ENCODE measurements at regions not wholly inside any gene's neighbourhood (a gene's known extent, or its start where the extent isn't known, plus 50 kb on each side); places are given as distances from the start of the nearest gene placed in this dataset.

GRCh38 chr12:98388126-98388525, 127.3 kb upstream of the TMPO start:
- Histone ChIP-seq H3K36me3 (ENCODE audit: control insufficient read depth, low read depth, low read length) (no peaks in the 10 kb centered on the region), H3K4me3 (ENCODE audit: low read length) (no peak overlapping the region), H3K27ac (ENCODE audit: low read length) (no peak overlapping the region), H3K9ac (ENCODE audit: low read length) (no peak overlapping the region), H3K4me1 (ENCODE audit: control insufficient read depth, low read depth, low read length) (no peaks in the 10 kb centered on the region), H3K27me3 (ENCODE audit: control insufficient read depth, insufficient read depth, low read length) (no peaks in the 10 kb centered on the region), H3K9me3 (ENCODE audit: control insufficient read depth, low read depth, low read length) (no peaks in the 10 kb centered on the region)

- no peak overlapping the region for H3K9ac ChIP-seq (ENCODE audit: low read length)
- H3K36me3 ChIP-seq (ENCODE audit: control insufficient read depth, low read depth, low read length) = no peaks in the 10 kb centered on the region
- H3K4me1 ChIP-seq (ENCODE audit: control insufficient read depth, low read depth, low read length) = no peaks in the 10 kb centered on the region
- no peaks in the 10 kb centered on the region for H3K27me3 ChIP-seq (ENCODE audit: control insufficient read depth, insufficient read depth, low read length)
- H3K27ac ChIP-seq (ENCODE audit: low read length) = no peak overlapping the region
- no peak overlapping the region for H3K4me3 ChIP-seq (ENCODE audit: low read length)
- H3K9me3 ChIP-seq (ENCODE audit: control insufficient read depth, low read depth, low read length) = no peaks in the 10 kb centered on the region
These were observed 125.8 kb upstream of the TMPO start for GRCh38 chr12:98389593-98389992.

GRCh38 chr12:98397323-98398105, 117.9 kb upstream of the TMPO start:
- Histone ChIP-seq H3K4me3 (ENCODE audit: low read length) (peak overlapping the region; percentile 48), H3K36me3 (ENCODE audit: control insufficient read depth, low read depth, low read length) (no peaks in the 10 kb centered on the region), H3K4me1 (ENCODE audit: control insufficient read depth, low read depth, low read length) (peaks cover 21% of the 10 kb centered on the region), H3K27ac (ENCODE audit: low read length) (no peak overlapping the region), H3K9me3 (ENCODE audit: control insufficient read depth, low read depth, low read length) (no peaks in the 10 kb centered on the region), H3K27me3 (ENCODE audit: control insufficient read depth, insufficient read depth, low read length) (no peaks in the 10 kb centered on the region), H3K9ac (ENCODE audit: low read length) (no peak overlapping the region)

- Histone ChIP-seq H3K9me3 (ENCODE audit: control insufficient read depth, low read depth, low read length) (no peaks in the 10 kb centered on the region), H3K4me1 (ENCODE audit: control insufficient read depth, low read depth, low read length) (peaks cover 27% of the 10 kb centered on the region), H3K36me3 (ENCODE audit: control insufficient read depth, low read depth, low read length) (no peaks in the 10 kb centered on the region), H3K4me3 (ENCODE audit: low read length) (no peak overlapping the region), H3K27ac (ENCODE audit: low read length) (no peak overlapping the region), H3K9ac (ENCODE audit: low read length) (peak overlapping the region; percentile 7), H3K27me3 (ENCODE audit: control insufficient read depth, insufficient read depth, low read length) (no peaks in the 10 kb centered on the region)
These were observed 115.9 kb upstream of the TMPO start for GRCh38 chr12:98399532-98399931.

- Histone ChIP-seq H3K9me3 (ENCODE audit: control insufficient read depth, low read depth, low read length) (no peaks in the 10 kb centered on the region), H3K27me3 (ENCODE audit: control insufficient read depth, insufficient read depth, low read length) (no peaks in the 10 kb centered on the region), H3K4me1 (ENCODE audit: control insufficient read depth, low read depth, low read length) (peaks cover 30% of the 10 kb centered on the region), H3K36me3 (ENCODE audit: control insufficient read depth, low read depth, low read length) (no peaks in the 10 kb centered on the region), H3K27ac (ENCODE audit: low read length) (no peak overlapping the region), H3K4me3 (ENCODE audit: low read length) (no peak overlapping the region), H3K9ac (ENCODE audit: low read length) (no peak overlapping the region)
These were observed 114.0 kb upstream of the TMPO start for GRCh38 chr12:98401427-98401826.

- no peak overlapping the region for H3K27ac ChIP-seq (ENCODE audit: low read length)
These were observed 113.3 kb upstream of the TMPO start for GRCh38 chr12:98402091-98402490.

GRCh38 chr12:98402671-98403070, 112.7 kb upstream of the TMPO start:
- no peak overlapping the region for H3K4me3 ChIP-seq (ENCODE audit: low read length)
- H3K9ac ChIP-seq (ENCODE audit: low read length) = no peak overlapping the region
- no peak overlapping the region for H3K27ac ChIP-seq (ENCODE audit: low read length)
- peaks cover 26% of the 10 kb centered on the region for H3K4me1 ChIP-seq (ENCODE audit: control insufficient read depth, low read depth, low read length)
- no peaks in the 10 kb centered on the region for H3K36me3 ChIP-seq (ENCODE audit: control insufficient read depth, low read depth, low read length)
- no peaks in the 10 kb centered on the region for H3K27me3 ChIP-seq (ENCODE audit: control insufficient read depth, insufficient read depth, low read length)
- no peaks in the 10 kb centered on the region for H3K9me3 ChIP-seq (ENCODE audit: control insufficient read depth, low read depth, low read length)

More at GRCh38 chr12:98402091-98402490, 113.3 kb upstream of the TMPO start:
- Histone ChIP-seq H3K9me3 (ENCODE audit: control insufficient read depth, low read depth, low read length) (no peaks in the 10 kb centered on the region), H3K4me1 (ENCODE audit: control insufficient read depth, low read depth, low read length) (peaks cover 28% of the 10 kb centered on the region), H3K9ac (ENCODE audit: low read length) (no peak overlapping the region), H3K27me3 (ENCODE audit: control insufficient read depth, insufficient read depth, low read length) (no peaks in the 10 kb centered on the region), H3K4me3 (ENCODE audit: low read length) (no peak overlapping the region), H3K36me3 (ENCODE audit: control insufficient read depth, low read depth, low read length) (no peaks in the 10 kb centered on the region)

- H3K4me1 ChIP-seq (ENCODE audit: control insufficient read depth, low read depth, low read length) = peaks cover 26% of the 10 kb centered on the region
These were observed 112.0 kb upstream of the TMPO start for GRCh38 chr12:98403385-98403784.

GRCh38 chr12:98403936-98404335, 111.5 kb upstream of the TMPO start:
- H3K27me3 ChIP-seq (ENCODE audit: control insufficient read depth, insufficient read depth, low read length) = no peaks in the 10 kb centered on the region
- H3K4me1 ChIP-seq (ENCODE audit: control insufficient read depth, low read depth, low read length) = peaks cover 23% of the 10 kb centered on the region
- H3K36me3 ChIP-seq (ENCODE audit: control insufficient read depth, low read depth, low read length) = no peaks in the 10 kb centered on the region
- H3K9me3 ChIP-seq (ENCODE audit: control insufficient read depth, low read depth, low read length) = no peaks in the 10 kb centered on the region
- no peak overlapping the region for H3K9ac ChIP-seq (ENCODE audit: low read length)
- no peak overlapping the region for H3K27ac ChIP-seq (ENCODE audit: low read length)
- H3K4me3 ChIP-seq (ENCODE audit: low read length) = no peak overlapping the region

More at GRCh38 chr12:98403385-98403784, 112.0 kb upstream of the TMPO start:
- no peak overlapping the region for H3K9ac ChIP-seq (ENCODE audit: low read length)
- H3K27ac ChIP-seq (ENCODE audit: low read length) = no peak overlapping the region
- H3K9me3 ChIP-seq (ENCODE audit: control insufficient read depth, low read depth, low read length) = no peaks in the 10 kb centered on the region
- H3K36me3 ChIP-seq (ENCODE audit: control insufficient read depth, low read depth, low read length) = no peaks in the 10 kb centered on the region
- no peak overlapping the region for H3K4me3 ChIP-seq (ENCODE audit: low read length)
- H3K27me3 ChIP-seq (ENCODE audit: control insufficient read depth, insufficient read depth, low read length) = no peaks in the 10 kb centered on the region

GRCh38 chr12:98405805-98406366, 109.5 kb upstream of the TMPO start:
- Histone ChIP-seq H3K36me3 (ENCODE audit: control insufficient read depth, low read depth, low read length) (no peaks in the 10 kb centered on the region), H3K4me3 (ENCODE audit: low read length) (no peak overlapping the region), H3K9ac (ENCODE audit: low read length) (no peak overlapping the region), H3K4me1 (ENCODE audit: control insufficient read depth, low read depth, low read length) (peaks cover 9% of the 10 kb centered on the region), H3K27me3 (ENCODE audit: control insufficient read depth, insufficient read depth, low read length) (no peaks in the 10 kb centered on the region), H3K9me3 (ENCODE audit: control insufficient read depth, low read depth, low read length) (no peaks in the 10 kb centered on the region), H3K27ac (ENCODE audit: low read length) (no peak overlapping the region)

- Histone ChIP-seq H3K27me3 (ENCODE audit: control insufficient read depth, insufficient read depth, low read length) (no peaks in the 10 kb centered on the region), H3K9me3 (ENCODE audit: control insufficient read depth, low read depth, low read length) (no peaks in the 10 kb centered on the region), H3K4me3 (ENCODE audit: low read length) (no peak overlapping the region), H3K9ac (ENCODE audit: low read length) (no peak overlapping the region), H3K4me1 (ENCODE audit: control insufficient read depth, low read depth, low read length) (peaks cover 9% of the 10 kb centered on the region), H3K27ac (ENCODE audit: low read length) (no peak overlapping the region), H3K36me3 (ENCODE audit: control insufficient read depth, low read depth, low read length) (no peaks in the 10 kb centered on the region)
These were observed 109.0 kb upstream of the TMPO start for GRCh38 chr12:98406378-98406777.

- no peak overlapping the region for H3K27ac ChIP-seq (ENCODE audit: low read length)
- no peaks in the 10 kb centered on the region for H3K27me3 ChIP-seq (ENCODE audit: control insufficient read depth, insufficient read depth, low read length)
These were observed 106.7 kb upstream of the TMPO start for GRCh38 chr12:98408681-98409080.

More at GRCh38 chr12:98408681-98409080, 106.7 kb upstream of the TMPO start:
- Histone ChIP-seq H3K4me1 (ENCODE audit: control insufficient read depth, low read depth, low read length) (peaks cover 9% of the 10 kb centered on the region), H3K36me3 (ENCODE audit: control insufficient read depth, low read depth, low read length) (no peaks in the 10 kb centered on the region), H3K9me3 (ENCODE audit: control insufficient read depth, low read depth, low read length) (no peaks in the 10 kb centered on the region), H3K9ac (ENCODE audit: low read length) (no peak overlapping the region), H3K4me3 (ENCODE audit: low read length) (no peak overlapping the region)
